Adrenal gland (tissue), 9 donors: ENCODE measurements at regions not wholly inside any gene's neighbourhood (a gene's known extent, or its start where the extent isn't known, plus 50 kb on each side); places are given as distances from the start of the nearest gene placed in this dataset.

Experiments used
- DNase-seq, 7 donors: peaks; one replicate each; pipeline ENCODE4 v3.0.0-alpha.2; 2019 to 2020
- H3K27ac ChIP-seq, 5 donors: fragments of 200-600 bp; sonication (generic) in 4 of 5; 1 replicate in 3 of 5; 2 replicates in 2 of 5; pipeline versions ENCODE4 v1.5.1 to v1.8.0; 2016 to 2020; ENCODE audit warnings: mild to moderate bottlenecking in 1 of 5
- H3K27me3 ChIP-seq: fragments of 200-600 bp; 2 replicates; pipeline ENCODE4 v1.8.0; 2021
- H3K36me3 ChIP-seq, 2 donors: fragments of 200-600 bp; replicated peaks in 1 of 2; 1 replicate in 1 of 2; 2 replicates in 1 of 2; pipeline versions ENCODE4 v1.5.1 to v1.8.0; 2018 to 2022
- H3K4me1 ChIP-seq, 2 donors: fragments of 200-600 bp; replicated peaks in 1 of 2; 1 replicate in 1 of 2; 2 replicates in 1 of 2; pipeline versions ENCODE4 v1.5.1 to v1.8.0; 2018 to 2021
- H3K4me3 ChIP-seq, 4 donors: fragments of 200-600 bp; sonication (generic) in 3 of 4; one replicate each; pipeline ENCODE4 v1.5.1; 2016 to 2018
- H3K9me3 ChIP-seq, 3 donors: fragments of 200-600 bp; sonication (generic) in 1 of 3; replicated peaks in 1 of 3; 1 replicate in 2 of 3; 2 replicates in 1 of 3; pipeline versions ENCODE4 v1.5.1 to v1.8.0; 2016 to 2021
- POLR2A ChIP-seq, 2 donors: fragments of 450-650 bp; IDR thresholded peaks; one replicate each; pipeline ENCODE4 v1.6.1; 2017; ENCODE audit warnings: antibody characterized with exemption in 2 of 2, mild to moderate bottlenecking in 2 of 2, moderate library complexity in 1 of 2
- WGBS, 4 donors: extraction: QIAGEN DNeasy Blood & Tissue Kit in 2 of 4; methylation state at CpG; one replicate each; pipeline versions ENCODE4 v1.1.5 to v1.1.7; 2013 to 2017; 5-methylcytosine and 5-hydroxymethylcytosine counted together
- intact Hi-C, 2 donors: fragments of 100-400 bp; cut with DNase I; formaldehyde crosslinking; loops; one replicate each; pipeline versions ENCODE4 v1.14.1 to v1.15.0; 2022 to 2023
- TF ChIP-seq, protein P1 (sequence below), 6 experiments: fragments of 450-650 bp in 4 of 6; fragments of 200-600 bp in 2 of 6; sonication (generic) in 1 of 6; IDR thresholded peaks; 1 replicate in 5 of 6; 2 replicates in 1 of 6; pipeline versions ENCODE4 v1.5.1 to v1.8.0; 2016 to 2021; ENCODE audit warnings: antibody characterized with exemption in 6 of 6, mild to moderate bottlenecking in 2 of 6, moderate library complexity in 1 of 6
- donor health status: healthy with polysubstance abuse.
- donor health status: Bipolar disorder and iron deficiency.
- donor health status: DM: yes; HTN: yes; CAD: no.
- donor health status: DM: no; HTN: no; CAD: no.
- donor health status: DM: no; HTN: no; CAD: no.

DNA sequence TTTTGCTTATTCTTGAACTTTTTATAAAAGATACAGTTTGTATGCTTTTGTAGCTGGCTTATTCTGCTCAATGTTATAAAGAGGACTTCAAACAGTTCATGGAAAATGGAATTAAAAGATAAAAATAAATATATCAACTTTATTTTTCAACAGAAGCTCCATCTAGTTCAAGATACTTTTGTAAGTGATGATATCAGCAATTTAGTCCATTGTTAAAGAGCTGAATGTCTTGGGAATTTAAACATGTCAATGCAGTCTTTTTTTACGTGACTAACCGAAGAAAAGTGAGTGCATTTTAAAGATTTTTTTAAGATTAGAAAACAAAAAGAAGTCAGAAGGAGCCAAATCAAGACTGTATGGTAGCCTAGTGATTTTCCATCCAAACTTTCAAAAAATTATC lies 85.4 kb upstream of the CHST9 start:
- H3K4me3 ChIP-seq = no peak overlapping the region
- H3K4me1 ChIP-seq = no peaks in the 10 kb centered on the region
- no peak for DNase-seq
- H3K36me3 ChIP-seq = no peaks in the 10 kb centered on the region
- TF ChIP-seq, protein P1, sequence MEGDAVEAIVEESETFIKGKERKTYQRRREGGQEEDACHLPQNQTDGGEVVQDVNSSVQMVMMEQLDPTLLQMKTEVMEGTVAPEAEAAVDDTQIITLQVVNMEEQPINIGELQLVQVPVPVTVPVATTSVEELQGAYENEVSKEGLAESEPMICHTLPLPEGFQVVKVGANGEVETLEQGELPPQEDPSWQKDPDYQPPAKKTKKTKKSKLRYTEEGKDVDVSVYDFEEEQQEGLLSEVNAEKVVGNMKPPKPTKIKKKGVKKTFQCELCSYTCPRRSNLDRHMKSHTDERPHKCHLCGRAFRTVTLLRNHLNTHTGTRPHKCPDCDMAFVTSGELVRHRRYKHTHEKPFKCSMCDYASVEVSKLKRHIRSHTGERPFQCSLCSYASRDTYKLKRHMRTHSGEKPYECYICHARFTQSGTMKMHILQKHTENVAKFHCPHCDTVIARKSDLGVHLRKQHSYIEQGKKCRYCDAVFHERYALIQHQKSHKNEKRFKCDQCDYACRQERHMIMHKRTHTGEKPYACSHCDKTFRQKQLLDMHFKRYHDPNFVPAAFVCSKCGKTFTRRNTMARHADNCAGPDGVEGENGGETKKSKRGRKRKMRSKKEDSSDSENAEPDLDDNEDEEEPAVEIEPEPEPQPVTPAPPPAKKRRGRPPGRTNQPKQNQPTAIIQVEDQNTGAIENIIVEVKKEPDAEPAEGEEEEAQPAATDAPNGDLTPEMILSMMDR (IDR thresholded peaks at IDR 0.05) = no peak
- TF ChIP-seq POLR2A (IDR thresholded peaks at IDR 0.05) = no peak
- no peaks in the 10 kb centered on the region for H3K9me3 ChIP-seq
- WGBS, 4 donors = 86 to 93% (median 89%) methylated on average over 2 of the region's 2 CpGs
- intact Hi-C loops = no loop called here
- H3K27ac ChIP-seq = no peak overlapping the region
- H3K27me3 ChIP-seq = no peaks in the 10 kb centered on the region

DNA sequence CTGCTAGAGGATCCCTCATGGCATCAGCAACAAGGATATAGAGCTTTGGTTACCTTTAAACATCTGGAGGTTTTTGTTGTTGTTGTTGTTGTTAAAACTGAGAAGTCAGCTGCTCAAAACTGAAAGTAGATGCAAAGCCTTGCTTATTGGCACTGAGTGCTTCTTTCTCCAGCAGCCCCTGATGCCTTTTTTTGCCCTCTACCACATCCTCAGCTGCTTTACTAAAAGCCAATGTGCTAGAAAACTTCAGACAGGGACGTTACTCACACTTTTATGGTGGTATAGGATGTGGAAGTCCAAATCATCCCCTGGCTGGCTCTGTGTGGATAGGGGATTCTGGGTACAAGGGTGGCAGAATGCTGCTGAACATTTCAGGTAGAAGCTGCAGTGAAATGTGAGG lies 78.3 kb upstream of the CHST9 start:
- H3K9me3 ChIP-seq = no peaks in the 10 kb centered on the region
- 25 to 60% (median 46%) methylated on average over 1 of the region's 1 CpG for WGBS, 4 donors
- no peak for DNase-seq
- H3K4me1 ChIP-seq = no peaks in the 10 kb centered on the region
- H3K27ac ChIP-seq = no peak overlapping the region
- no peaks in the 10 kb centered on the region for H3K36me3 ChIP-seq
- H3K27me3 ChIP-seq = no peaks in the 10 kb centered on the region
- no peak for TF ChIP-seq POLR2A (IDR thresholded peaks at IDR 0.05)
- no peak overlapping the region for H3K4me3 ChIP-seq
- intact Hi-C loops = no loop called here

DNA sequence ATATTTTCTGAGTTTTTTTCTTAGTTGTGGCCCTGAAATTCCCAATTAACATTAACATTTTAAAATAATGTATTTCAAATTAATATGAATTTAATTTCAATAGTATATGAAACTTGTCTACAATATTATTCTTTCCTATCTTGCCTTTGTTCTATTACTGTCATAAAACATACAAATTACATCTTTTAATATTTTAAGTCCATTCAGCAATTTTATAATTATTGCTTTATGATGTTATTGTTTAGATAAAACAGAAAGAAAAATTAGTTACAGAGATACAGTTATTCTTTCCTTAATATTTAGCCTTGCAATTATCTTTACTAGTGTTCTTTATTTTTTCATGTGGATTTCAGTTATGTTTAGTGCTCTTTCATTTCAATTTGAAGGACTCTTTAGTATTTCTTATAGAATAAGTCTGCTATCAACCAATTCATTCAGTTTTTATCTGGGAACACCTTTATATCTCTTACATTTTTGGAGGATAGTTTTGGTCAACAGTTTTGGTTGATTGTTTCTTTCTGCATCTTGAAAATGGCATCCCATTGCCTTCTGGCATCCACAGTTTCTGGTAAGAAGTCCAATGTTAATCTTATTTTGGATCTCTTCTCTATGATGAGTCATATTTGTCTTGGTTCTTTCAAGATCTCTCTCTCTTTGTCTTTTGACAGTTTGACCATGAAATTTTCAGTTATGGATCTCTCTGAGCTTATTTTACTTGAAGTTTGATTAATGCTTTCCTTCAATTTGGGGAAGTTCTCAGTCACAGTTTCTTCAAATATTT lies 76.9 kb upstream of the CHST9 start:
- TF ChIP-seq, protein P1 (IDR thresholded peaks at IDR 0.05) = no peak
- no peak for TF ChIP-seq POLR2A (IDR thresholded peaks at IDR 0.05)
- intact Hi-C loops = no loop called here
- Histone ChIP-seq H3K27me3 (no peaks in the 10 kb centered on the region), H3K27ac (no peak overlapping the region), H3K9me3 (no peaks in the 10 kb centered on the region), H3K4me3 (no peak overlapping the region), H3K36me3 (no peaks in the 10 kb centered on the region), H3K4me1 (no peaks in the 10 kb centered on the region)
- DNase-seq = no peak

DNA sequence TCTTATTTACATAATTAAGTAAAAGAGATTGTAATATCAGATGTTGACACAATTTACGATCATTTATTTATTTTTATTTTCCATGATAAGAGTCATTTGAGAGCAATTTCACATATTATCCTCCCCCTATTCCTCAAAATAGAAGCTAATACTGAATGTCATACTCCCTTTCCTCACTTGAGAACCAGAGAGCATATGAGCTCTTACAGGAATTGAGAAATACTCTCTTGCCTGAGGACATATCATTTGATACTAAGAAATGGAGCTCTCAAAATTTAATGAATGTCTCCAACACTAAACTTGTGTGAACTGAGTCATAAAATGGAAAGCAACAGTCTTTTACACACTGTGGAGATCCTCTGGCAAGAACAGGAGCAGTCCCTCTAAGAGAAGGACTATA lies 68.5 kb upstream of the CHST9 start:
- Histone ChIP-seq H3K4me1 (no peaks in the 10 kb centered on the region), H3K9me3 (no peaks in the 10 kb centered on the region), H3K36me3 (no peaks in the 10 kb centered on the region), H3K27me3 (no peaks in the 10 kb centered on the region), H3K27ac (no peak overlapping the region), H3K4me3 (no peak overlapping the region)
- no peak for DNase-seq
- intact Hi-C loops = no loop called here
- TF ChIP-seq, protein P1 (IDR thresholded peaks at IDR 0.05) = no peak
- no peak for TF ChIP-seq POLR2A (IDR thresholded peaks at IDR 0.05)
- WGBS, 4 donors = 59 to 79% (median 70%) methylated on average over 1 of the region's 1 CpG

DNA sequence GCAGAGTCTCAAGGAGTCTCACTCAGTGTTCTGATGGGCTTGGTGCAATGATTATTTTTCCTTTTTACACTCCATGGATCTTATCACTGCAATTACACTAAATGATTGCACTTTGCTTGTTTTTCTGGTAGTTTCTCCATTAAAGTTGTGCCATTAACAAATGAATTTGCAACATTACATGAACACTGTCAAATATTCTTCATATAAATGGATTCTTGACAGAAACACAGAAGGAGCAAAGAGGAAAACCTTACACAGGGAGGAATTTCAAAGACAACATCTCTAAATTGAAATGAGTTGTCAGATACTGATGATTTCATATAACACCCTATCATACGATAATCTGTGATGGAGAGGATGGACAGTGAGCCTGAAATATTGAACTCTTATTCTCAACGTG lies 65.4 kb upstream of the CHST9 start:
- Histone ChIP-seq H3K4me1 (no peaks in the 10 kb centered on the region), H3K4me3 (no peak overlapping the region), H3K27ac (no peak overlapping the region), H3K9me3 (no peaks in the 10 kb centered on the region), H3K27me3 (no peaks in the 10 kb centered on the region), H3K36me3 (no peaks in the 10 kb centered on the region)
- DNase-seq = no peak
- no peak for TF ChIP-seq POLR2A (IDR thresholded peaks at IDR 0.05)
- TF ChIP-seq, protein P1 (IDR thresholded peaks at IDR 0.05) = no peak
- 54 to 76% (median 70%) methylated on average over 2 of the region's 2 CpGs for WGBS, 4 donors
- intact Hi-C loops = no loop called here
